Immature natural killer cell (primary cell): ENCODE measurements at regions not wholly inside any gene's neighbourhood (a gene's known extent, or its start where the extent isn't known, plus 50 kb on each side); places are given as distances from the start of the nearest gene placed in this dataset.
"Not testable (repeated sequence)": the region's sequence is repeated elsewhere in the genome, so short reads cannot be mapped to it uniquely, and the experiment has no call there.

Experiments used
- DNase-seq, 3 donors: peaks; one replicate each; pipeline ENCODE4 v3.0.0; 2022; ENCODE audit warnings: mixed read lengths in 1 of 3
- H3K27ac Mint-ChIP-seq, 6 donors: one replicate each; pipeline ENCODE4 v1.8.0; 2020; ENCODE audit warnings: mixed read lengths in 6 of 6, mild to moderate bottlenecking in 5 of 6, inconsistent platforms in 4 of 6, moderate library complexity in 3 of 6
- H3K27me3 Mint-ChIP-seq, 3 donors: one replicate each; pipeline ENCODE4 v1.8.0; 2020 to 2021; ENCODE audit warnings: low read depth in 3 of 3, mild to moderate bottlenecking in 3 of 3, mixed read lengths in 3 of 3, moderate library complexity in 3 of 3, inconsistent platforms in 1 of 3
- H3K36me3 Mint-ChIP-seq, 3 donors: one replicate each; pipeline ENCODE4 v1.8.0; 2020; ENCODE audit warnings: mixed read lengths in 3 of 3, inconsistent platforms in 2 of 3, mild to moderate bottlenecking in 2 of 3
- H3K4me1 Mint-ChIP-seq, 2 donors: one replicate each; pipeline ENCODE4 v1.8.0; 2020; ENCODE audit warnings: inconsistent platforms in 2 of 2, mild to moderate bottlenecking in 2 of 2, mixed read lengths in 2 of 2, moderate library complexity in 1 of 2
- H3K4me3 Mint-ChIP-seq, 5 donors: one replicate each; pipeline ENCODE4 v1.8.0; 2020; ENCODE audit warnings: mild to moderate bottlenecking in 5 of 5, mixed read lengths in 5 of 5, inconsistent platforms in 3 of 5, moderate library complexity in 3 of 5
- H3K9me3 Mint-ChIP-seq, 6 donors: one replicate each; pipeline ENCODE4 v1.8.0; 2020; ENCODE audit warnings: mild to moderate bottlenecking in 6 of 6, mixed read lengths in 6 of 6, inconsistent platforms in 4 of 6, moderate library complexity in 3 of 6

DNA sequence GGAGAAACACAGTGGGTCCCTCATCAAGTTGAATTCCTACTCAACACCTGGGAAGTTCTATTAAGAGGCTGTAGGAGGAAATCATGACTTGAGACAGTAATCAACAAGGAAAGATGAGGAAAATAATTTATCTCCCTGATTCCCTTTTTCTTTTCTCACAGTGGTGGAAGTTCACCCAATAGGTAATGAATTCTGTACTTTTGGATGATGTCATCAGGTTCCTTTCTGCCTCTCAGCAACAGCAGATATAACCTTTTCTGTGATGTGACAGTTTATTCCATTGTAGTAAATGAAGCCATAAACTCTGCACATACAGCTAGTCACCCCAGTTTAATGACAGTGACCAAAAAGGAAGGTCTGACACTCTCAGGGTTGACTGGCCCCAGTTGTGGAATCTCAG lies 1265.0 kb downstream of the NXPH1 start:
- Mint-ChIP-seq H3K4me3 (no peak overlapping the region), H3K36me3 (no peaks in the 10 kb centered on the region), H3K9me3 (peaks cover 7 to 24% (median 12%) of the 10 kb centered on the region in 6 donors), H3K4me1 (no peaks in the 10 kb centered on the region), H3K27ac (no peak overlapping the region), H3K27me3 (no peaks in the 10 kb centered on the region)
- DNase-seq: no peak

- no peak for DNase-seq
- Mint-ChIP-seq H3K9me3 (peaks cover 2 to 14% (median 7%) of the 10 kb centered on the region in 6 donors), H3K27ac (no peak overlapping the region), H3K4me3 (no peak overlapping the region), H3K27me3 (peaks cover 0 to 3% (median 0%) of the 10 kb centered on the region in 3 donors), H3K4me1 (no peaks in the 10 kb centered on the region), H3K36me3 (no peaks in the 10 kb centered on the region)
These were observed 1264.5 kb upstream of the PHF14 start for GRCh38 chr7:9709216-9709615.

DNA sequence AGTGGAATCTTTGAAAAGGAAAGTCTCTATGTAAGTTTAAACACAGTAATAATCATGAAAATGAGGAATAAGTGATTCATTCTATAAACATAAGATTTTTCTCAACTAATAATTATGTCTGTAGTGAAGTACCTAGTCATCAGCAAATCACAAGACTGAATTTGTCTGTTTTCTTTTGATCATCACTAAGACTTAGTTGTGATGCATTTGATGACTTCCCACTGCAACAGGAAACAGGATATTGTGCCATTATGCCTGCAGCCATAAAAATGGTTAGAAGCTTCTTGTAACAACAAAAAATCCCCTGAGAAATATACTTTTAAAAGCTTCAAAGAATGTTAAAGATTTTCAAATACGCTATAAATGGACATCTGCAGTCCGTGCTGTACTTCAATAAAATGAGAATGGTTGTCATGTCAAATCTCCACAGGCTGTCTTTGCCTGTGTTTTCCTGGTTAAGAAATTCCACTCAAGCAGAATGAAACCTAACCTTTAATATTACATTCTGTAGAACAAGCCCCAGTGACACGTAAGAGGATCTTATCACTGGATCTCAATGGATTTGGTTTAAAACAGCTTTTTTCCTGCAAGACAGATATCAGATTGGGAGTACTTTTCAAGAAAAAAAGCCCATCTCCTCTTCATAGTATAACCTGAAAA lies 1262.3 kb upstream of the PHF14 start:
- Mint-ChIP-seq H3K4me1 (no peaks in the 10 kb centered on the region), H3K27me3 (peaks cover 0 to 3% (median 0%) of the 10 kb centered on the region in 3 donors), H3K36me3 (no peaks in the 10 kb centered on the region), H3K9me3 (peaks cover 4 to 23% (median 15%) of the 10 kb centered on the region in 6 donors), H3K27ac (no peak overlapping the region), H3K4me3 (no peak overlapping the region)
- DNase-seq: no peak

- no peak for DNase-seq
- no peak overlapping the region for H3K27ac Mint-ChIP-seq
- H3K9me3 Mint-ChIP-seq: peaks cover 13 to 51% (median 26%) of the 10 kb centered on the region in 6 donors
- no peaks in the 10 kb centered on the region for H3K36me3 Mint-ChIP-seq
- peaks cover 0 to 4% (median 1%) of the 10 kb centered on the region in 3 donors for H3K27me3 Mint-ChIP-seq
- no peak overlapping the region for H3K4me3 Mint-ChIP-seq
- H3K4me1 Mint-ChIP-seq: no peaks in the 10 kb centered on the region
These were observed 1255.5 kb upstream of the PHF14 start for GRCh38 chr7:9718071-9718661.

DNA sequence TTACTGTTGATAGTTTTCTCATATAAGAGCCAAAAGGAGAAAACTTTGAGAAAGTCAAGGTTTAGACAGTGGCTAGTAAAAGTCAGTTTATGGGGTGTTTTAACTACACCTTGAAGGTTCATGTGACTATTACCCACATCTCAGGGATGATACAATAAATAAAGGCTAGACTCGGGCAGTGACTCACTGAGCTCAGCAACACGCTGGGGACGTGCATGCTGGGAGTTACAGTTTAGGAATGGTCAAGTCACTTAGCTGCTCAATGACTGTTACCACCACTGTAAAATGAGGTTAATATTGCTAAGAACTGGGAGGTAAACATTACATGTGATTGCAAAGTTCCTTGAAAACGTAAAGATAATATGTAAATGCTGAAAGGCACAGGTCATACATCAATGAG lies 1254.4 kb upstream of the PHF14 start:
- Mint-ChIP-seq H3K4me3 (no peak overlapping the region), H3K4me1 (no peaks in the 10 kb centered on the region), H3K9me3 (peaks cover 12 to 51% (median 26%) of the 10 kb centered on the region in 6 donors), H3K27me3 (peaks cover 0 to 2% (median 1%) of the 10 kb centered on the region in 3 donors), H3K36me3 (no peaks in the 10 kb centered on the region), H3K27ac (no peak overlapping the region)
- DNase-seq: no peak

GRCh38 chr7:9719721-9720120 lies 1254.0 kb upstream of the PHF14 start:
- Mint-ChIP-seq H3K36me3 (no peaks in the 10 kb centered on the region), H3K27me3 (peaks cover 0 to 2% (median 1%) of the 10 kb centered on the region in 3 donors), H3K9me3 (peaks cover 12 to 51% (median 26%) of the 10 kb centered on the region in 6 donors), H3K4me3 (no peak overlapping the region), H3K4me1 (no peaks in the 10 kb centered on the region), H3K27ac (no peak overlapping the region)
- DNase-seq: no peak

GRCh38 chr7:9725940-9726663 lies 1247.6 kb upstream of the PHF14 start:
- not testable (repeated sequence) for H3K27me3 Mint-ChIP-seq, DNase-seq, H3K27ac Mint-ChIP-seq, H3K4me3 Mint-ChIP-seq, H3K4me1 Mint-ChIP-seq, H3K36me3 Mint-ChIP-seq
- H3K9me3 Mint-ChIP-seq: peaks cover 9 to 22% (median 13%) of the 10 kb centered on the region in 6 donors

GRCh38 chr7:9726811-9727210 lies 1246.9 kb upstream of the PHF14 start:
- not testable (repeated sequence) for DNase-seq, H3K4me1 Mint-ChIP-seq, H3K27ac Mint-ChIP-seq, H3K36me3 Mint-ChIP-seq, H3K4me3 Mint-ChIP-seq, H3K27me3 Mint-ChIP-seq
- H3K9me3 Mint-ChIP-seq: peaks cover 6 to 21% (median 14%) of the 10 kb centered on the region in 6 donors

- DNase-seq, H3K4me3 Mint-ChIP-seq, H3K36me3 Mint-ChIP-seq, H3K27ac Mint-ChIP-seq, H3K27me3 Mint-ChIP-seq, H3K4me1 Mint-ChIP-seq: not testable (repeated sequence)
- peaks cover 6 to 23% (median 15%) of the 10 kb centered on the region in 6 donors for H3K9me3 Mint-ChIP-seq
These were observed 1246.2 kb upstream of the PHF14 start for GRCh38 chr7:9727467-9727869.

- not testable (repeated sequence) for H3K36me3 Mint-ChIP-seq, H3K27me3 Mint-ChIP-seq, H3K4me3 Mint-ChIP-seq, DNase-seq, H3K4me1 Mint-ChIP-seq, H3K27ac Mint-ChIP-seq
- peaks cover 6 to 27% (median 15%) of the 10 kb centered on the region in 6 donors for H3K9me3 Mint-ChIP-seq
These were observed 1245.5 kb upstream of the PHF14 start for GRCh38 chr7:9728014-9728657.

DNA sequence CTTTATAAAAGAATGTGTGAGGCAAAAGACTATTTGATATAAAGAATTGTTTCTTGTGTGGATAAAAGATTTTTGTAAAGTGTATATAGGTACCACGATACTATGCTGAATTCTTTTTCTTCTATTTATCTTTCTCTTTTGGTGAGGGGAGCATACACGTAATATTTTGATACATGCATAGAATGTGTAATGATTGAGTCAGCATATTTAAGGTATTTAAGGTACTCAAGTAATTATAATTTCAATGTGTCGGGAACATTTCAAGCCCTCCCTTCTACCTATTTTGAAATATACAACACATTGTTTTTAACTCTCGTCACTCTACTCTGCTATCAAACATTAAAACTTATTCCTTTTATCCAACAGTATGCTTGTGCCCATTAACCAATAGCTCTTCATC lies 1221.6 kb upstream of the PHF14 start:
- Mint-ChIP-seq H3K27ac (no peak overlapping the region), H3K4me3 (no peak overlapping the region), H3K4me1 (no peaks in the 10 kb centered on the region), H3K36me3 (no peaks in the 10 kb centered on the region), H3K9me3 (peaks cover 12 to 53% (median 31%) of the 10 kb centered on the region in 6 donors), H3K27me3 (no peaks in the 10 kb centered on the region)
- no peak for DNase-seq

GRCh38 chr7:9761224-9761623 lies 1212.4 kb upstream of the PHF14 start:
- Mint-ChIP-seq H3K36me3 (no peaks in the 10 kb centered on the region), H3K27me3 (peaks cover 0 to 1% (median 0%) of the 10 kb centered on the region in 3 donors), H3K27ac (no peak overlapping the region), H3K4me3 (no peak overlapping the region), H3K9me3 (peaks cover 3 to 16% (median 4%) of the 10 kb centered on the region in 6 donors), H3K4me1 (no peaks in the 10 kb centered on the region)
- DNase-seq: no peak

DNA sequence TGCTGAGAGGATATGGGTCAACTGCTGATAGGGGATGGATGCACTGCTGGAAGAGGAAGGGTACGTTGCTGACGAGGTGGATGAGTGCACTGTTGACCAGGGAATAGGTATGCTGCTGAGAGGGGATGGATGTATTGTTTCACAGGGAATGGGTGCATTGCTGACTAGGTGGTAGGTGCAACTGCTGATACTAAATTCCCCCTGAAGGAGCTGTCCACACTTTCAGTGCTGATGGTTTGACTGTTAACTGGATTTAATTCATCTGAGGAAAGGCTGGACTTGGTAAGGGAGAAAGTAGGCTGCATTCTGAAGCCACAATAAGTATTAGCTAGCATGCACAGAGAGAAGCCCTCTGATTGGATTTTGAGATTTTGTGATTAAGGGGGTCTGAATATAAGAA lies 1196.8 kb upstream of the PHF14 start:
- Mint-ChIP-seq H3K36me3 (no peaks in the 10 kb centered on the region), H3K4me3 (no peak overlapping the region), H3K9me3 (peaks cover 12 to 54% (median 20%) of the 10 kb centered on the region in 6 donors), H3K4me1 (no peaks in the 10 kb centered on the region), H3K27ac (no peak overlapping the region), H3K27me3 (no peaks in the 10 kb centered on the region)
- DNase-seq: no peak

DNA sequence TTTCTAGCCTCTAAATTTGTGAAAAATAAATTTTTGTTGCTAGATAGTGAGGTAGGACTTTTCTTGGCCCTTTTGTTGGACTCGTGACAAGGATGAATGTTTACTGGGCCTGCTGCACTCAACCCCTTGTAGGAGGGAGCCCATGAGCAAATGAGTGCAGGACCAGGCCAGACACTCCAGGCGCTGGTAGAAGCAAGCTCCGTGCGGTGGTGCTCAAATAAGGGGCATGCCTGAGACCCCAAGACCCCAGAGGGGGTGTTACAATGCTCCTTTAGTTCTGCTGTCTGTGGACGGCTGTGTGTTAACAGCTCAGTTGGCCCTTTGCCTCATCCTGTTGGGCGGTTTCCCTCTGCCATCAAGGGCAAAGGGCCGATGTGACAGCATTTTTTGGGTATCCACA lies 1195.3 kb upstream of the PHF14 start:
- no peak overlapping the region for H3K4me3 Mint-ChIP-seq
- no peak for DNase-seq
- H3K27ac Mint-ChIP-seq: no peak overlapping the region
- peaks cover 9 to 46% (median 14%) of the 10 kb centered on the region in 6 donors for H3K9me3 Mint-ChIP-seq
- H3K4me1 Mint-ChIP-seq: no peaks in the 10 kb centered on the region
- no peaks in the 10 kb centered on the region for H3K27me3 Mint-ChIP-seq
- no peaks in the 10 kb centered on the region for H3K36me3 Mint-ChIP-seq
